Nephron (organoid): ENCODE measurements at regions not wholly inside any gene's neighbourhood (a gene's known extent, or its start where the extent isn't known, plus 50 kb on each side); places are given as distances from the start of the nearest gene placed in this dataset.

ENCODE experiments used
- H3K27ac Mint-ChIP-seq, 3 experiments: 2 replicates each; pipeline ENCODE4 v1.8.0; 2020; ENCODE audit warnings: mixed read lengths in 3 of 3, mild to moderate bottlenecking in 2 of 3, moderate library complexity in 1 of 3
- H3K27me3 Mint-ChIP-seq: 2 replicates; pipeline ENCODE4 v1.8.0; 2021; ENCODE audit warnings: low read depth, mild to moderate bottlenecking, moderate library complexity, mixed read lengths
- H3K36me3 Mint-ChIP-seq: 2 replicates; pipeline ENCODE4 v1.8.0; 2020; ENCODE audit warnings: low read depth, mixed read lengths
- H3K4me1 Mint-ChIP-seq: 2 replicates; pipeline ENCODE4 v1.8.0; 2020; ENCODE audit warnings: mixed read lengths
- H3K4me3 Mint-ChIP-seq, 3 experiments: 2 replicates each; pipeline ENCODE4 v1.8.0; 2020; ENCODE audit warnings: mild to moderate bottlenecking in 3 of 3, mixed read lengths in 3 of 3, moderate library complexity in 2 of 3
- H3K9me3 Mint-ChIP-seq: 2 replicates; pipeline ENCODE4 v1.8.0; 2020; ENCODE audit warnings: mixed read lengths
- TF ChIP-seq, protein P1 (sequence below), 3 experiments: fragments of 200-600 bp; sonication (generic); IDR thresholded peaks; one replicate each; pipeline ENCODE4 v1.5.0; 2021; ENCODE audit warnings: antibody characterized with exemption in 3 of 3; ENCODE audit not compliant: unreplicated experiment in 3 of 3

GRCh38 chr1:203567596-203567995 lies 59.0 kb upstream of the ATP2B4 start:
- TF ChIP-seq, protein P1, sequence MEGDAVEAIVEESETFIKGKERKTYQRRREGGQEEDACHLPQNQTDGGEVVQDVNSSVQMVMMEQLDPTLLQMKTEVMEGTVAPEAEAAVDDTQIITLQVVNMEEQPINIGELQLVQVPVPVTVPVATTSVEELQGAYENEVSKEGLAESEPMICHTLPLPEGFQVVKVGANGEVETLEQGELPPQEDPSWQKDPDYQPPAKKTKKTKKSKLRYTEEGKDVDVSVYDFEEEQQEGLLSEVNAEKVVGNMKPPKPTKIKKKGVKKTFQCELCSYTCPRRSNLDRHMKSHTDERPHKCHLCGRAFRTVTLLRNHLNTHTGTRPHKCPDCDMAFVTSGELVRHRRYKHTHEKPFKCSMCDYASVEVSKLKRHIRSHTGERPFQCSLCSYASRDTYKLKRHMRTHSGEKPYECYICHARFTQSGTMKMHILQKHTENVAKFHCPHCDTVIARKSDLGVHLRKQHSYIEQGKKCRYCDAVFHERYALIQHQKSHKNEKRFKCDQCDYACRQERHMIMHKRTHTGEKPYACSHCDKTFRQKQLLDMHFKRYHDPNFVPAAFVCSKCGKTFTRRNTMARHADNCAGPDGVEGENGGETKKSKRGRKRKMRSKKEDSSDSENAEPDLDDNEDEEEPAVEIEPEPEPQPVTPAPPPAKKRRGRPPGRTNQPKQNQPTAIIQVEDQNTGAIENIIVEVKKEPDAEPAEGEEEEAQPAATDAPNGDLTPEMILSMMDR (IDR thresholded peaks at IDR 0.05; ENCODE audit: unreplicated experiment in 3 of 3), result no peak
- Mint-ChIP-seq H3K4me3 (no peak overlapping the region), H3K36me3 (no peaks in the 10 kb centered on the region), H3K27ac (no peak overlapping the region), H3K4me1 (peaks cover 26% of the 10 kb centered on the region), H3K9me3 (no peaks in the 10 kb centered on the region), H3K27me3 (peaks cover 8% of the 10 kb centered on the region)

GRCh38 chr1:203569490-203570318 lies 56.9 kb upstream of the ATP2B4 start:
- Mint-ChIP-seq H3K27ac (peak overlapping the region in 2 of 3 experiments; percentile 16 to 47), H3K4me3 (no peak overlapping the region), H3K36me3 (no peaks in the 10 kb centered on the region)

DNA sequence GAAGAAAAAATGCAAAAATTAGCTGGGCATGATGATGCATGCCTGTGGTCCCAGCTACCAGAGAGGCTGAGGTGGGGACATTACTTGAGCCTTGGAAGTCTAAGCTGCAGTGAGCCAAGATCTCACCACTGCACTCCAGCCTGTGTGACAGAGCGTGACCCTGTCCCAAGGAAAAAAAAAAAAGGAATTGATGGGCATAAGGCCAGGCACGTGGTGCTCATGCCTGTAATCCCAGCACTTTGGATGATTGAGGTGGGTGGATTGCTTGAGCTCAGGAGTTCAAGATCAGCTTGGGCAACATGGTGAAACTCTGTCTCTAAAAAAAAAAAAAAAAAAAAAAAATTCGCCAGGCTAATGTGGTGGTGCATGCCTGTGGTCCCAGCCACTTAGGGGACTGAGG lies 55.8 kb upstream of the ATP2B4 start:
- H3K36me3 Mint-ChIP-seq, result no peaks in the 10 kb centered on the region
- no peaks in the 10 kb centered on the region for H3K9me3 Mint-ChIP-seq
- TF ChIP-seq, protein P1 (IDR thresholded peaks at IDR 0.05; ENCODE audit: unreplicated experiment in 3 of 3), result no peak
- no peak overlapping the region for H3K4me3 Mint-ChIP-seq
- peaks cover 17% of the 10 kb centered on the region for H3K4me1 Mint-ChIP-seq
- peaks cover 5% of the 10 kb centered on the region for H3K27me3 Mint-ChIP-seq
- no peak overlapping the region for H3K27ac Mint-ChIP-seq

More at GRCh38 chr1:203569490-203570318, 56.9 kb upstream of the ATP2B4 start:
- TF ChIP-seq, protein P1 (IDR thresholded peaks at IDR 0.05; ENCODE audit: unreplicated experiment in 3 of 3), result no peak
- Mint-ChIP-seq H3K9me3 (no peaks in the 10 kb centered on the region), H3K27me3 (peaks cover 5% of the 10 kb centered on the region), H3K4me1 (peaks cover 17% of the 10 kb centered on the region)

- TF ChIP-seq, protein P1 (IDR thresholded peaks at IDR 0.05; ENCODE audit: unreplicated experiment in 3 of 3), result no peak
- no peaks in the 10 kb centered on the region for H3K36me3 Mint-ChIP-seq
- peaks cover 17% of the 10 kb centered on the region for H3K4me1 Mint-ChIP-seq
- peak overlapping the region; percentile 81 to 89 (median 85) for H3K27ac Mint-ChIP-seq
- no peaks in the 10 kb centered on the region for H3K9me3 Mint-ChIP-seq
- no peak overlapping the region for H3K4me3 Mint-ChIP-seq
- peaks cover 5% of the 10 kb centered on the region for H3K27me3 Mint-ChIP-seq
These were observed 55.0 kb upstream of the ATP2B4 start for GRCh38 chr1:203571661-203572060.

- Mint-ChIP-seq H3K27ac (peak overlapping the region; percentile 81 to 89 (median 85)), H3K36me3 (no peaks in the 10 kb centered on the region), H3K4me3 (no peak overlapping the region), H3K4me1 (peaks cover 17% of the 10 kb centered on the region), H3K9me3 (no peaks in the 10 kb centered on the region), H3K27me3 (peaks cover 10% of the 10 kb centered on the region)
- TF ChIP-seq, protein P1 (IDR thresholded peaks at IDR 0.05; ENCODE audit: unreplicated experiment in 3 of 3), result no peak
These were observed 54.5 kb upstream of the ATP2B4 start for GRCh38 chr1:203572134-203572625.
